NOMO-1 (cell line): ENCODE measurements at regions not wholly inside any gene's neighbourhood (a gene's known extent, or its start where the extent isn't known, plus 50 kb on each side); places are given as distances from the start of the nearest gene placed in this dataset.
A peak's percentile ranks its signal among the peaks of the same experiment; 100 is the strongest.

Source experiments
- DNase-seq, 2 experiments: peaks; one replicate each; lab custom pipeline; 2025; ENCODE audit not compliant: unreplicated experiment in 2 of 2; lab: John Stamatoyannopoulos, UW

DNA sequence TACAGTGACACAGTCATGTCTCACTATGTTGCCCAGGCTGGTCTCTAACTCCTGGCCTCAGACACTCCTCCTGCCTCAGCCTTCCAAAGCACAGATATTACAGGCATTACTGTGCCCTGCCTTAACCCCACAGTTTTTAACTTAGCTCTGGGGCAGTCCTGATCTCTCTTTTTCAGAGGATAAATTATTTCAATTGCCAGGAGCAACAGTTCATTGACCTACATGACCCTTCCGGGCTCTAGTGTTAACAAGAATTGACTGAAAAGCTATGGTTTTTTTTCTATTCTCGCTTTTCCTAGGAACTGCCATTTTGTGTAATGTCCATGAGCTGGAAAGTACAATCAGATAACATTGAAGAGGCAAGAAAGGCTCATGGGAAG lies 92.8 kb downstream of the HNRNPLL start:
- no peak for DNase-seq

DNA sequence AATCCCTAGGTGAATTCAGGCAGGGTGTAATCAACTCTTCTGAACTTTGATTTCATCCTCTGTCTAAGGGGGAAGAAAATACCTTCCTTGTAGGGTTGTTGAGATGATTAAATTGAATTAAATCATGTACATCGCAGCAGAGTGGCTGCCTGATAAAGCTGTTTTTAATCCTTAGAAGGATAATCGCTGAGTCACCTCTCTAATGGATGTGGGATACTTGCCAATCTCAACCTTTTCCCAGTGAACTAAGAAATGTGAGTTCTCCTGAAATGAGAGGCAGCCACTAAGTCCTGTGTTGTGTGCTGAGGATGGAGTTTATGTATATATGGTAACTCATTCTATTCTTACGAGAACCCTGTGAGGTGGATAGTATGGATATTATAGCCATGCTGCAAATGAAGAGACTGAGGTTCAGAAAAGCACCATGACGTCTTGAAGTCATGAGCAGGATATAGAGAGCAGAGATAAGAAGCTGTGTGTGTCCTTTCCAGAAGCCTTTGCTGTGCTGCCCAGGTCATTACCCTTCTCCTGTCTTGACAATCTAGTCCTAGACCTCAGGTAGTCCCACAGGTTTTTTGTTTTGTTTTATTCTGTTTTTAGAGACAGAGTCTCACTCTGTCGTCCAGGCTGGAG lies 93.3 kb downstream of the HNRNPLL start:
- DNase-seq = no peak

DNA sequence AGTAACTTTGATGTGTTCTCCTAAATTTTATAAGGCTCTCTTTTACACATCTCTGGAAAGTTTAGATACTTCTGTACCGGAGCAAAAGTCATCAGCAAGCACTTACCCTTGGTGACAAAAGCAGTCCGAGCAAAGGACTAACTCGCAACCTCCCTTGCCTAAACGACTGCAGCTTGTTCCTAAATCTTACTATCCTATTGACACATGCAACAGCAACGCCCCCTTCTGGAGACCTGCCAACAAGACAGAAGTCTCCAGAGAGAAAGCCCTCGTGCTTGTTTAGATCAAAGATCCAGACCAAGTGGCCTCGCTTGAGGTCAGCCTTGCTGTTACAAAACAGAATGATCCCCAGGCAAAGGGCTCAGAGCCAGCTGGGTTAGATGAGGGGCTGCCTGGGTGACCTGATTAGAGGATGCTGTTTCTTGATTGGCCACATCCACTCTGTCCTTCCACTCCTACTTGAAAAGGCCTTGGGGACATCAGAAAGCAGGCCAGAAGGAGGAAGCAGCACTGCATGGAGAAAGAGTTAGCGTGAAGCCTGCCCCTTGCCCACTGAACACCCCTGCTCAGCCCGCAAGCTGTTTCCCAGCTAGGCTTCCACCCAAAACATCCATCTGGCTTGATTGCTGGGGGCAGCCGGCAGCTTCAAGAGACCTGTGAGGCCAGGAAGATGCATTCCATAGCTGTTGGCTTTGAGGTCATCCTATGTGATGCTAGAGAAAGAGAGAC lies 94.3 kb downstream of the HNRNPLL start:
- DNase-seq = peak; percentile 54 to 90

DNA sequence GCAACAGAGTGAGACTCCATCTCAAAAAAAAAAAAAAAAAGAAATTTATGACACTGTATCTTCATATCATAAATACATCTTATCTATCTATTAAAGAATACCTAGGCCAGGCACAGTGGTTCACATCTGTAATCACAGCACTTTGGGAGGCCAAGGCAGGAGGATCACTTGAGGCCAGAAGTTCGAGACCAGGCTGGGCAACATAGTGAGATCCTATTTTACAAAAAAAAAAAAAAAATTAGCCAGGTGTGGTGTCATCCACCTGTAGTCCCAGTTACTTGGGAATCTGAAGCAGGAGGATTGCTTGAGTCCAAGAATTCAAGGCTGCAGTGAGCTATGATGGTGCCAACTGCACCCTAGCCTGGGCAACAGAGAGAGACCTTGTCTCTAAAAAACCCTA lies 95.0 kb downstream of the HNRNPLL start:
- DNase-seq = no peak

DNA sequence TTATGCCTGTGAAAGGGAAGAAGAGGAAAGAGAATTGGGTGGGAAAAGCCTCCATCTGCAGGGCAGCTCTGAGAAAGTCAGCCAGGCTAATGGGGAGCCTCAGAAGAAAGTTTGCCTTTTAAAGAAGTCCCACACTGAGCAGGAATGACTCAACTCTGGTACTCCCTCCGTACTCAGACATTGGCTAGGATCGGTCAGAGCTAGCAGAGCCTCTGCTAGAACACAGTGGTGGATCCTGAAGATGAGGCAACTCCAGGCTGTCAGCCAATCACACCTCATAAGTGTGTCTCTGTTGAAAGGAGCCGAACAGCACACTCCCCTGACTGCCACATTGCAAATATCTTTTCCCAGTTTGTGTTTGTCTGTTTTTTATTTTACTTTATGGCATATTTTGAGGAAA lies 96.9 kb downstream of the HNRNPLL start:
- no peak for DNase-seq

DNA sequence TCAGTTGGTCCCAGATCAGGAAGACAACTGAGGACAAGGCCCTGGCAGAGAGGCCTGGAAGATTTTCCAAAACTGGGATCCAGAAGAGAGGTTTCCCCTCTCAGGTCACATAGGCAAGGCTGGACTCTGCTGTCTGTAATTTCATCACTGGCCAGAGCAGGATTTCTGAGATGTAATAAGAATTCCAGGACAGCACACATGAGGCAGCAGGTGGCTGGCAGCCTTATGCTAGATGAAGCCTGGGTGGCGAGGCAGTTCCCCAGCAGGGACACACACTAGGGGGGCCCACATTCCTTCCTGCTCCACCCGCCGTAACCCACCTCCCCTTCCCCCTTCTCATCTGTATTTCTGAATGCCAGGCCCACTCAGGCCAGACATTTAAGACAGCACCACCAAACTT lies 98.6 kb downstream of the HNRNPLL start:
- no peak for DNase-seq

DNA sequence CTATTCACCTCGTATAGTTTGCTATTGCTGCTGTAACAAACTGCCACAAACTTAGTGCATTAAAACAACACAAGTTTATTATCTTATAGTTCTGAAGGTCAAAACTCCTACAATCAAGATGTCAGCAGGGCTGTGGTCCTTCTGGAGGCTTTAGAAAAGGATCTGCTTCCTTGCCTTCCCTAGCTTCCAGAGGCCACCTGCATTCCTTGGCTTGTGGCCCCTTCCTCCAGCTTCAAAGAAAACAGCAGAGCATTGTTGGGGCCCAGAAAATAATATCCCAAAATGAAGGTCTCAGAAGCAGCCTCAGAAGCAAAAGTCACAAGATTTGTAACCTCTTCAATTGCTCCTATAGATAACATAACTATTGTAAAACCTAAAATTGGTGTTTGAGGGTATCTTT lies 100.6 kb downstream of the HNRNPLL start:
- DNase-seq = no peak

DNA sequence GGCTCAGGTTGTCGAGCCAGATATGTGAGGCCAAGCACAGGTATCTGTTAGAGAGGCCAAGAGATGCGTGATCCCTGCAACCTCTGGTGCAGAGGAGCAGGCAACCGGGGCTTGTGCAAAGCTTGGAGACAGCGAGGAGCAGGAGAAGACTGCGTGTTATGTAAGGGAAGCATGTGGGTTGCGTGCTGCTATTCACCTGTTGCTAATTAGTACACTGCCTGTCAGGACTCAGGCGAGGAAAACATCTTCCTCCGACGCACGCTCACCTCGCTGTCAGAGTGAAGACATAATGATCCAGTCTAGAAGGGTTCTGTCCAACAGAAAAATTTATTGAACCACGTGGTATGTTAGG lies 102.5 kb downstream of the HNRNPLL start:
- no peak for DNase-seq

DNA sequence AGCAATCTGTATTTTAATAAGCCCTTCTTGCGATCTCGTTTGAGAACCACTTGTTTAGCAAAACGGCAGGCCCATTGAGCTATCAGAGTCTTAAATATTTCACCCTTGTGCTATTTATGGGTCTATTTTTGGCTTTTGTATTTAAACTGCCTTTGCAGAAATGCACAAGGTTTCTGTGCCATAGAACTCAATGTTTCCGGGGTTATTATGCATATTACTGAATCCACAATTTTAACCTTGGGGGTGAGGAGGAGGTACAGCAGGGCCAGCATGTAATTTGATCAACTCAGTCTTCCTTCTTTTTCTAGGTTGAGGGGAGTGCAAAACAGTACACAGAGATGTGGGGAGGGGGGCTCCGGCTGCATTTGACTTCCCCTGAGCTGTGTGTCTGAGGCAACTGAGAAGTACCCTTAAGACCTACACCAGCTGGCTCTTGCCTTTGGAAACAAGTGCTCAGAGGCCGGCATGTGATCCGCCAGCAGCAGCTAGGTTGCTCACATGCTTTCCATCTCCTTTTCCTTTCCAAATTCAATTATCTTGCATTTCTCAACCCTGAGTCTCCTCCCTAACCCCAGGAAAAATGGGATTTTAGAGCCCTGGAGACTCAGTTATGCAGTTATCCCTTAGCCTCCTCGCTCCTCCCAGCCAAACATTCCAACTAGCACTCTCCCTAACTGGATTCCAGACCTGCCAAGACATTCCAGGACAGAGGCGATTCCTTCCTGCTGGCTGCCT lies 103.0 kb downstream of the HNRNPLL start:
- DNase-seq = no peak

DNA sequence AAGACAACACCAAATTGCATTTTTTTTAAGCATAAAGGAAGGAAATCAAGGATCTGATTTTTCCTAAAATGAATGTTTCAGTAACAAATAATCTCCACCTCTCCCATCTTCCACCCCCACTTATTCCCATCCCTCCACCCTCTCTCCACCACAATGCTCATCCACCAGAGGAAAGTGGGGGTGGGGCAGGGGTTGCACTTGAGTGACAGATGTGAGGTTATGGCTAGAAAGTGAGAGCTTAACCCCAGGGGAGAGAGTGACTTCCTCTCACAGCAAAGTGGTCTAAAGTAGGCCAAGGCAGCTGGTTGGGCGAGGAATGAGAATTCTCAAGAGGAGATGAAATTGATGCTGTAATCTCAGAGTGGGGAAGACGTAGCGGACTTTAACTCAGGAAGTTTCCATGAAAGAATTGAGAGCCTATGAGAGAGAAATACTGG lies 104.7 kb downstream of the HNRNPLL start:
- DNase-seq = no peak

DNA sequence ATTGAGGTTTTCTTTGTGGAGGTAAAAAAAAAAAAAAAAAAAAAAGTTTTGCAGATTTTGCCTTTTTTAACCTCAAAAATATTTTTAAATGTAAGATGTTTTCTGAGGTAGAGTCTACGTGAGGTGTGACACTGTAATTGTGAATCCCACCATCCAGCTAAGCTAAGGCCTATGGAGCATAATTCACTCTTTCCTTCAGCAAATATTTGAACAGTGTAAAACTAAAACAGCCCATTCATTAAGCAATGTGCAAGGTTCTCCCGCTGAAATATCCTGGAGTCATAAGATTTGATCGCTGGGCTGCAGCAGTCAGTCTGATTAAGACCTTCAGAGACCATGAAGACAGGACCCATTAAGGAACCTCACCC lies 105.1 kb downstream of the HNRNPLL start:
- DNase-seq = no peak

DNA sequence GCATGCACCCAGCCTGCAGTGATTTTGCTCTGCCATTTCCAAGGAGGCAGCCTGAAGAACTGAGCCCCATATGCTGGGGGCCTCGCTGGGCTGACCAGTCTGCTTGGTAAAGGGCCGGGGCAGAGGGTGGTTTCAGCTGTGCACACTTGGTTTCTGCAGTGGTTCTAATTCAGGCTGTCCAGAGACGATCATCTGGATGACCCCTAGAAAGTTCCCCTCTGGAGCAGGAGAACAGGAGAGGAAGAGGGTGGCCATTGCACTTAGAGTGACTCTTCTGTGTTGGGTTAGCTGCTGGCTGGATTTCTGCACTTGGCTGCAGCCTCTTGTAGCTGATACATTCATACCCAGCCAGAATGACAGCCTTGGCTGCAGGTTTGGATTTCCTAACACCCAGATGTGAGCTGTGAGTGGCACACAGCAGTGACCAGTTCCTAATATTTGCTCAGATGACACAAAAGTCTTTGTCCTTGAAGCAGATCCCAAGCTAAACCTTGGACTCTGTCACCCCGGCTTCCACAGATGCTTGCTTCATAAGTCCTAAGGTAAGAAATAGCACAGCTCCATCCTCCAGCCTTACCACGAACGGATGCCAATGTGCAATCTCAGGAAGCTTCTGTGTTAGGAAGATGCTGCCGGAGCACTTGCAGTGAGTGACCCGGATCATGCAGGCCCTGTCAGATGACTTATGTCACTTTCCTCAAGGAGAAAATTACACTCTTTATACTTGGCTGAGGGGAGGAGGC lies 105.6 kb downstream of the HNRNPLL start:
- DNase-seq = no peak

DNA sequence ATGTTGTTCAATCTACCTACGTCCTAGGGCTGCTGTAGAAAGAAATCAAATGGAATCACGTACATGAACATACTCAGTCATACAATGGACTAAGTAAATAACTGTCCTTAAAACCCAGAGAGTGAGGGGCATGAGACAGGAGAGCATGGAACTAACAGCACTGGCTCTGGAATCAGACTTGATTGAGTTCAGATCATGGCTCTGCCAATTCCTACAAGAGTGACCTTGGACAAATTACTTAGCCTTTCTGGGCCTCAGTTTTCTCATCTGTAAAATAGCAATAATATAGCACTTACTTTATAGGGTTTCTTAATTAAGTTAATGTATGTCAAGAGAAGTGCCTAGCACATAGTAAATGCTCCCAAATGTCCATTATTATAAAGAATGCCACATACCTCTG lies 106.8 kb downstream of the HNRNPLL start:
- no peak for DNase-seq

DNA sequence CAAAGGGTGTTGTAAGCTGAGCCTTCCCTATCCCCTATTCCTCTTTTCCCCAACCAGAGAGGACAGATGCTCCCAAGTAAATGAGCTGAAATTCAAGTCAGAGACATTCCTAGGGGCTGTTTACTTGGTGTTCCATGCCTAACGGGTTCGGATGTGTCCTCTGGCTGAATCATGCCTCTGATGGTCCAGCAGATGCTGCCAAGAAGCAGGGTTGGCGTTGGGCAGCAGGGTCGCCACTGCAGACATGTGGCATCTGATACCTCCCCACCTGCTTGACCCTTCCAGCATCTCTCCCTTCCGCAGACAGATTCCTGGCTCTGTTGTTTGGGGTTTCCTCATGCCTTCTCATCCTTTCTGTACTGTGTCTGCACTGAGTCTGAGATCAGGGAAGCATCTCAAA lies 108.3 kb downstream of the HNRNPLL start:
- no peak for DNase-seq

DNA sequence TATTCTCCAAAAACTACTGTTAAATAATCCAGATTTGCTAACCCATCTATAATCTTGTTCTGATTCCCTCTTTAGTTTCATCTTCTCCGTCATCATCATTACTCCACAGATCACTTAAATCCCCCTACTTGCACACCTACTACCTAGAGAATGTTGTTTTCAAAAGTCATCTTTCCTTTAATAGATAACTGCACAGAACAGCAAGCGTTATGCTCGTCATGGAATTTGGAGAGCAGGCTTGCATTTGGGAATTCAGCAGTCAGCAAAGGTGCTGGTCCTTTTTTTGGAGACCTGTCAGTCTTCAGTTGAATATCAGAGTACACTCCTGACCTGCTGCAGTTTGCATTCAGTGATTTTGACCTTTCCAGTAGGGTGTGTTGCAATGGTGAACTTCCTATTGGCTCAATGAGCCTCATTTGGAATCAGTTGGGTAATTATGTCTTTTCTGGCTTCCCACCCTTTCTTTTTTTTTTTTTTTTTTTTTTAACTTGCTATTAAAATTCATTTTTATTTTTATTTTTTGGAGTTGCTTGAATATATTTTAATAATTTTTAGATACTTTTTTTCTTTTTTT lies 110.6 kb downstream of the HNRNPLL start:
- peak in 1 of 2 experiments; percentile 17 for DNase-seq

DNA sequence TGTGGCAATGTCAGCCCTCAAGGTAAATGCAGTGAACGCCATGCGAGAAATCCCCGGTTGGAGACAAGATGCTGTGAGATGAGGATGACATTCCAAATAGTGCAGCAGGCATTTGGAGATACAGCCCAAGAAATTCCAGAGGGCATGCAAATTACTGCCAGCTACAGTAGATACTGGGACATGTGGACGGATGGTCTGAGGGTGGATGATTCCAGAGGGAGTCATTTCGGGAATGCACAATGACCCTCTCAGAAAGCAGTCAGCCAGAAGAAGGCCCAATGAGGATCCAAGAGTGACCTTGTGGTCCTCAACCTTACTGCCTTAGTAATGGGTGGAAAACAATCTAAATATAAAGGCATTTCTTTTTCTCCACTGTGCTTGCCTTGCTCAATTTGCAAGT lies 111.3 kb downstream of the HNRNPLL start:
- DNase-seq = no peak

DNA sequence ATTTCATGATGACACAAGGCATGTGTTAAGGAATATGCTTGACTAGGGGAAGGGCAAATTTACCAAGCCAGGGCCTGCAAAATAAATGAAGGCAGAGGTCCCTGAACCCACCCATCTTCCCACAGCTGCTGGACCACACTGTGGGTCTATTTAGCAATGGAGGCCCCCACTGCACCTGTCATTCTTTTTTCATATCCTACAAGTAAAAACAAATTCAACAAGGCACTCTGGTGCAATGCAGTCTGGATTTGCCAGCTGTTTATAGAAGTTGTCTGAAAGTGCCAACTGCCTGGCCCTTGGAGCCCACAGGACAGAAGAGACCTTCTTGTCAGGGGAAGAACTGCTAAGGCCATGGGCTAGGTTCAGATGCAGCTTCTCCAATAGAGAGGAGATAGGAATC lies 112.8 kb upstream of the ATL2 start:
- no peak for DNase-seq

DNA sequence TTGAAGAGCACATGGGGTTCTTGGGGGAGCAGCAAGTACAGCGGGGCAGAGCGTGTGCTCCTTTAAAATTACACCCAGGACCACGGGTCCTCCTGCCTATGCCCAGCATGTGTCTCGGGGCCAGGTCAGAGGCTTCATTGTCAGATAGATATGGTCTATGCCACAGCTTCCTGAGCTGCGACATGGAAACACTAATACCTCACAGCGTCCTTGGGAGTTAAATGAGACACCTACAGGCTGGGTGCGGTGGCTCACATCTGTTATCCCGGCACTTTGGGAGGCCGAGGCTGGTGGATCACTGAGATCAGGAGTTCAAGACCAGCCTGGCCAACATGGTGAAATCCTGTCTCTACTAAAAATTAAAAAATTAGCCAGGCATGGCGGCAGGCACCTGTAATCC lies 110.8 kb upstream of the ATL2 start:
- no peak for DNase-seq

DNA sequence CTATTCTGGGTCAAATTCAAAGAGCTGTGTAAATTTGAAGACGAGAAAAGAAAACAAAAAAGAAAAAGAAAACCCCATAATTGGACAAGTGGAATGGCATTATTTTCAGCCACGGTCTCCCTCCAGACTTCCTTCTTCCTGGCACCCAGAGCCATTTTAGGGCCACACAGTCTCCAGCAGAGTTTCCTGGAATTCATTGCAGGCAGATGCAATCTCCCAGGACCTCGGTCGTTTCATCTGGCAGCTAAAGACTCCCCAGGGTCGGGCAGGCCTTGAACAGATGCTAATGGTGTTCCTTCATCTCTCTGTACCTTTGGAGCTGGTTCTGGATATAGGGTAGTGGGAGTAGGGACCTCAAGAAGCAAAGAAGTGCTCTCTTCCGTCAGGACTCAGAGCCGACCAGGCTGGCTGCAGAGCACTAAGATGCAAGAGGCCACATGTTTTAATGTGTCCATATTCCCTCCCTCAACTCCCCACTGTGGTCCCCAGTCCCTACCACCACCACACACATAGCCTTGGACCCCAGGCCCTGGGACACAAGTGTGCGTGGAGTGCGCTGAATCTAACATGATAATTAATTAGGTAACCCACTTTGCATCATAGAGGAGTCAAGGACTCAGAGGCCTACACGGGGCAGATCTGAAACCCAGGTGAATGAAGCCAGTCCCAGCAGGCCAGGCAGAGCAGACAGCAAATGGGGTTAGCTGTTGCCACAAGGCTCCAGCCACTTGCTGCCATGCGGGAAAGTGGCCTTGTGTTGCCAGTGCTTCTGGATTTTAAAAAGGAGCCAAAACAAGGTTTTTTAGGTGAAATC lies 109.3 kb upstream of the ATL2 start:
- no peak for DNase-seq

DNA sequence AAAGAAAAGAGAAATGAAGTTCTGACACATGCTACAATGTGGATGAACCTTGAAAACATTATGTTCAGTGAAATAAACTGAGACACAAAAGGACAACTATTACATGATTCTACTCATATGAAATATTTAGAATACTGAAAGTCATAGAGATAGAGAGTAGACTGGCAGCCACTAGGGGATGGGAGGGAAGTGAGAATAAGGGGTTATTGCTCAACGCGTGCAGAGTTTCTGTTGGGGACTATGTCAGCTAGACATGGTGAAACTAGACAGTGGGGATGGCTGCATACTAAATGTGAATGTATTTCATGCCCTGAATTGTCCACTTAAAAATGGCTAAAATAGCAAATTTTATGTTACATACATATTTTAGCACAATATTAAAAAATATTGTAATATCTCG lies 108.7 kb upstream of the ATL2 start:
- peak; percentile 74 to 90 for DNase-seq
